Psoas muscle (tissue), 7 donors: ENCODE measurements at regions not wholly inside any gene's neighbourhood (a gene's known extent, or its start where the extent isn't known, plus 50 kb on each side); places are given as distances from the start of the nearest gene placed in this dataset.

Experiments
- ATAC-seq, 4 donors: fragments of 200-7000 bp; cut with Tn5 transposase; one replicate each; pipeline ENCODE4 v1.9.1; 2020; ENCODE audit warnings: moderate library complexity in 3 of 4, mild to moderate bottlenecking in 2 of 4
- DNase-seq, 2 donors: peaks; one replicate each; pipeline ENCODE4 v3.0.0-alpha.2; 2020
- H3K27ac ChIP-seq: fragments of 200-600 bp; one replicate; pipeline ENCODE4 v1.8.0; 2022
- H3K27me3 ChIP-seq, 3 donors: fragments of 200-600 bp in 1 of 3; one replicate each; pipeline versions ENCODE4 v1.6.1 to v1.8.0; 2013 to 2022; ENCODE audit warnings: low read length in 2 of 3, mild to moderate bottlenecking in 2 of 3, moderate library complexity in 1 of 3; ENCODE audit not compliant: insufficient read depth in 3 of 3
- H3K36me3 ChIP-seq, 2 donors: fragments of 200-600 bp in 1 of 2; one replicate each; pipeline versions ENCODE4 v1.6.1 to v1.8.0; 2013 to 2022; ENCODE audit warnings: low read depth in 1 of 2, mild to moderate bottlenecking in 1 of 2, moderate library complexity in 1 of 2; ENCODE audit not compliant: insufficient read depth in 1 of 2
- H3K4me1 ChIP-seq: fragments of 200-600 bp; one replicate; pipeline ENCODE4 v1.8.0; 2022
- H3K4me3 ChIP-seq: fragments of 200-600 bp; one replicate; pipeline ENCODE4 v1.8.0; 2022; ENCODE audit warnings: mild to moderate bottlenecking
- H3K9me3 ChIP-seq: fragments of 200-600 bp; one replicate; pipeline ENCODE4 v1.8.0; 2022
- CTCF ChIP-seq: fragments of 200-600 bp; IDR thresholded peaks from one replicate; pipeline ENCODE4 v1.8.0; 2022; ENCODE audit warnings: antibody characterized with exemption
- WGBS, 3 donors: extraction: QIAGEN DNeasy Blood & Tissue Kit; methylation state at CpG; one replicate each; pipeline versions ENCODE4 v1.1.6 to v1.1.7; 2013; 5-methylcytosine and 5-hydroxymethylcytosine counted together
- intact Hi-C, 2 donors: fragments of 100-400 bp; cut with DNase I; formaldehyde crosslinking; loops; one replicate each; pipeline versions ENCODE4 v1.11.0 to v1.14.2; 2022
- donor health status: healthy with polysubstance abuse.
- donor health status: DM: no; HTN: no; CAD: no; lungs with moderate emphysema.
- donor health status: Bipolar disorder and iron deficiency.
- donor health status: healthy.
- donor health status: DM: yes; HTN: yes; CAD: no.
- donor health status: DM: no; HTN: no; CAD: no.
- donor health status: DM: yes; HTN: yes; CAD: no.

DNA sequence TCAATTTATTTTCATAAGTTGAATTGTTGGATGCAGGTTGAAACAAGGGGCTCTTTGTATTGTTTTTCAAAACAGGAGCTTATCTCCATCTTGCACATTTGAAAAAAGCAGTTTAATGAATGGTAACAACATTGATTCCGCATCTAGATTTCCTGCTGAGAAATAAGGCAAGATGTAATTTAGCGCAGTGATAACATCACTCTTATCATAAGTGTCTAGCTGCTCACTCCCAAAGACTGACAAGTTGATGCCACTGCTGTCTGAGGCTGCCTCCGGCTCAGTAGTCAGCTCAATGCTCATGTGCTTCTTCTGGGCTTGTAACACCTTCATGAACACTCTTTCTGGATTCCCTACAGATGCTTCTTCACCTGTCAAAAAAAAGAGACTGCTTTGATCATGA lies 92.4 kb downstream of the KPNA2 start:
- H3K36me3 ChIP-seq = peaks cover 0 to 42% of the 10 kb centered on the region in 2 donors
- no peak overlapping the region for H3K4me3 ChIP-seq
- ATAC-seq (no peak), DNase-seq (no peak)
- 88 to 92% (median 92%) methylated on average over 3 of the region's 3 CpGs for WGBS, 3 donors
- no peaks in the 10 kb centered on the region for H3K27me3 ChIP-seq
- no peak overlapping the region for H3K27ac ChIP-seq
- no peaks in the 10 kb centered on the region for H3K9me3 ChIP-seq
- peaks cover 5% of the 10 kb centered on the region for H3K4me1 ChIP-seq
- intact Hi-C loops = no loop called here
- no peak for TF ChIP-seq CTCF

DNA sequence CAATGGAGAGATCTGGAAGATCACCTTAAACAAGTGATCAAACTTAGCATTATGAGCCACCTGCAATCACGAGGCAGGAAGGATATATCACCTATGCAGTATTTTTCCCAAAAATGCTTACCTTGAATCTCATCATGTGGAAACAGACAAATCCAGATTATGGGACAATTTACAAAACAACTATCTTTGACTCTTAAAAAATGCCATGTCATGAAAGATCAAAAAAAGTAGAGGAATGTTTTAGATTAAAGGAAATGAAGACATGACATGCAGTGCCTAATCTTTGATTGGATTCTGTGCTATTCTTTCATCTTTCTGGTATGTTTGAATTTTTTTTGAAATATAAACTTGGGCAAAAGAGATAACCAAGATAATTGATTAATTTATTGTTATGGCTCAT lies 95.9 kb downstream of the KPNA2 start:
- DNase-seq (no peak), ATAC-seq (no peak)
- Histone ChIP-seq H3K27ac (no peak overlapping the region), H3K36me3 (peaks cover 0 to 37% of the 10 kb centered on the region in 2 donors), H3K4me1 (peaks cover 5% of the 10 kb centered on the region), H3K27me3 (no peaks in the 10 kb centered on the region), H3K9me3 (no peaks in the 10 kb centered on the region), H3K4me3 (no peak overlapping the region)
- no peak for TF ChIP-seq CTCF
- intact Hi-C loops = no loop called here
- WGBS, 3 donors = 94 to 97% (median 97%) methylated on average over 1 of the region's 1 CpG

GRCh38 chr17:68133346-68134045 lies 98.0 kb downstream of the KPNA2 start:
- no peak overlapping the region for H3K27ac ChIP-seq
- no peaks in the 10 kb centered on the region for H3K9me3 ChIP-seq
- ATAC-seq = peak; percentile 69 to 92 (median 76)
- intact Hi-C loops = no loop called here
- H3K4me1 ChIP-seq = peaks cover 5% of the 10 kb centered on the region
- H3K4me3 ChIP-seq = no peak overlapping the region
- WGBS, 3 donors = 49 to 68% (median 58%) methylated on average over 9 to 11 of the region's 11 CpGs
- H3K27me3 ChIP-seq = no peaks in the 10 kb centered on the region
- no peak for TF ChIP-seq CTCF
- peak in 1 of 2 donors; percentile 64 for DNase-seq
- peaks cover 0 to 18% of the 10 kb centered on the region in 2 donors for H3K36me3 ChIP-seq

- no peak overlapping the region for H3K27ac ChIP-seq
- ATAC-seq = peak in 3 of 4 donors; percentile 23 to 46 (median 26)
- peak in 1 of 2 donors; percentile 48 for DNase-seq
Observed at GRCh38 chr17:68134046-68134637, 98.6 kb downstream of the KPNA2 start.

More at GRCh38 chr17:68134046-68134637, 98.6 kb downstream of the KPNA2 start:
- Histone ChIP-seq H3K36me3 (peaks cover 0 to 17% of the 10 kb centered on the region in 2 donors), H3K4me3 (no peak overlapping the region), H3K4me1 (peaks cover 5% of the 10 kb centered on the region), H3K9me3 (no peaks in the 10 kb centered on the region), H3K27me3 (no peaks in the 10 kb centered on the region)
- intact Hi-C loops = no loop called here
- WGBS, 3 donors = 81 to 88% (median 84%) methylated on average over 21 to 23 of the region's 23 CpGs
- no peak for TF ChIP-seq CTCF
